HCT116 (cell line): ENCODE measurements at regions not wholly inside any gene's neighbourhood (a gene's known extent, or its start where the extent isn't known, plus 50 kb on each side); places are given as distances from the start of the nearest gene placed in this dataset.

ENCODE experiments used
- ATAC-seq: fragments of 200-7000 bp; cut with Tn5 transposase; 2 replicates; pipeline ENCODE4 v1.9.1; 2020; ENCODE audit warnings: mild to moderate bottlenecking, moderate library complexity
- BruUV-seq: library from RNA; stranded (reverse); fragments of 400-500 nt; replicated peaks from 2 replicates; lab custom pipeline; 2021; lab: Mats Ljungman, UMichigan
- CTCF ChIA-PET: fragments of 300-600 bp; sonication (Branson Sonifier 250); formaldehyde crosslinking; loops from one replicate; lab custom pipeline; 2021; ENCODE audit warnings: antibody characterized with exemption; lab: Charles Lee
- POLR2A ChIA-PET: fragments of 300-600, 350-600 bp; sonication (Branson Sonifier 250); formaldehyde crosslinking; loops from one replicate; lab custom pipeline; 2021; ENCODE audit warnings: antibody characterized with exemption; lab: Charles Lee
- RAD21 ChIA-PET, 2 experiments: fragments of 300-600 bp; sonication (Branson Sonifier 250); formaldehyde crosslinking; loops; one replicate each; lab custom pipeline; 2023; ENCODE audit warnings: low total read pairs in 2 of 2; ENCODE audit not compliant: uncharacterized antibody in 2 of 2, unreplicated experiment in 2 of 2, low non-redundant PET in 1 of 2; lab: Charles Lee
- DNase-seq: peaks from one replicate; pipeline ENCODE4 v3.0.0-alpha.2; 2010; ENCODE audit warnings: low read depth, low spot score
- H2AFZ ChIP-seq: fragments of 200-600 bp; shearing (Covaris generic), sonication (generic); 2 replicates; pipeline ENCODE4 v1.6.1; 2017; ENCODE audit warnings: low read depth, mixed run types, mixed read lengths, antibody characterized with exemption, low read length; ENCODE audit not compliant: poor library complexity, severe bottlenecking
- H3K27ac ChIP-seq: 2 replicates; pipeline ENCODE4 v1.5.1; 2012; ENCODE audit warnings: low read depth, low read length
- H3K27me3 ChIP-seq: fragments of 200-600 bp; sonication (generic); 2 replicates; pipeline ENCODE4 v1.6.1; 2016; ENCODE audit warnings: mixed run types, low read length, mixed read lengths; ENCODE audit not compliant: insufficient read depth
- H3K36me3 ChIP-seq, 2 experiments: fragments of 200-500 bp in 1 of 2; fragments of 200-600 bp in 1 of 2; sonication (Bioruptor generic) in 1 of 2; sonication (generic) in 1 of 2; 2 replicates each; pipeline versions ENCODE4 v1.5.1 to v1.6.1; 2014 to 2016; ENCODE audit warnings: low read length in 2 of 2, inconsistent platforms in 1 of 2, mixed read lengths in 1 of 2, mixed run types in 1 of 2; ENCODE audit not compliant: insufficient read depth in 2 of 2, control insufficient read depth in 1 of 2
- H3K4me1 ChIP-seq, 2 experiments: fragments of 200-600 bp in 1 of 2; sonication (generic) in 1 of 2; 2 replicates each; pipeline versions ENCODE4 v1.5.1 to v1.6.1; 2012 to 2017; ENCODE audit warnings: low read length in 2 of 2, inconsistent platforms in 1 of 2, mild to moderate bottlenecking in 1 of 2, mixed read lengths in 1 of 2, mixed run types in 1 of 2, moderate library complexity in 1 of 2; ENCODE audit not compliant: insufficient read depth in 2 of 2, control insufficient read depth in 1 of 2
- H3K4me2 ChIP-seq: fragments of 200-600 bp; sonication (generic); 2 replicates; pipeline ENCODE4 v1.6.1; 2017; ENCODE audit warnings: mixed run types, low read length, mixed read lengths
- H3K4me3 ChIP-seq, 2 experiments: fragments of 200-600 bp in 1 of 2; sonication (generic) in 1 of 2; replicated peaks in 1 of 2; 2 replicates each; pipeline ENCODE4 v1.5.1; 2011 to 2016; ENCODE audit warnings: low read length in 2 of 2, control low read depth in 1 of 2, low read depth in 1 of 2, mild to moderate bottlenecking in 1 of 2, mixed read lengths in 1 of 2, mixed run types in 1 of 2
- H3K79me2 ChIP-seq: fragments of 200-600 bp; sonication (generic); 2 replicates; pipeline ENCODE4 v1.6.1; 2017; ENCODE audit warnings: mild to moderate bottlenecking, mixed run types, low read length, moderate library complexity, mixed read lengths; ENCODE audit not compliant: insufficient read depth
- H3K9ac ChIP-seq: fragments of 200-600 bp; sonication (generic); 2 replicates; pipeline ENCODE4 v1.6.1; 2016; ENCODE audit warnings: low read length, mixed read lengths
- H3K9me2 ChIP-seq: fragments of 200-600 bp; sonication (generic), shearing (Covaris generic); 2 replicates; pipeline ENCODE4 v1.6.1; 2017; ENCODE audit warnings: mixed run types, mild to moderate bottlenecking, moderate library complexity; ENCODE audit not compliant: insufficient read depth
- H3K9me3 ChIP-seq, 2 experiments: fragments of 200-500 bp in 1 of 2; fragments of 200-600 bp in 1 of 2; sonication (Bioruptor generic) in 1 of 2; sonication (generic) in 1 of 2; 2 replicates each; pipeline ENCODE4 v1.6.1; 2014 to 2017; ENCODE audit warnings: low read length in 2 of 2, mixed read lengths in 2 of 2, inconsistent platforms in 1 of 2, low read depth in 1 of 2, mild to moderate bottlenecking in 1 of 2, mixed run types in 1 of 2, moderate library complexity in 1 of 2; ENCODE audit not compliant: control insufficient read depth in 1 of 2, insufficient read depth in 1 of 2
- H4K20me1 ChIP-seq: fragments of 200-600 bp; sonication (generic), shearing (Covaris generic); 2 replicates; pipeline ENCODE4 v1.6.1; 2017; ENCODE audit warnings: mixed run types, mild to moderate bottlenecking, moderate library complexity; ENCODE audit not compliant: insufficient read depth
- CBX3 ChIP-seq: IDR thresholded peaks from 2 replicates; pipeline ENCODE4 v1.6.1; 2012; ENCODE audit warnings: low read depth
- EGR1 ChIP-seq: IDR thresholded peaks from 2 replicates; pipeline ENCODE4 v1.6.1; 2012; ENCODE audit warnings: low read depth
- EZH2 ChIP-seq: fragments of 200-600 bp; sonication (generic); IDR thresholded peaks from 2 replicates; pipeline ENCODE4 v1.6.1; 2017; ENCODE audit warnings: antibody characterized with exemption, mixed run types
- EZH2phosphoT487 ChIP-seq: fragments of 200-600 bp; IDR thresholded peaks from 2 replicates; pipeline ENCODE4 v1.6.1; 2018; ENCODE audit warnings: antibody characterized with exemption, borderline replicate concordance
- FOSL1 ChIP-seq: IDR thresholded peaks from 2 replicates; pipeline ENCODE4 v1.6.1; 2012; ENCODE audit warnings: low read depth
- POLR2A ChIP-seq: IDR thresholded peaks from 2 replicates; pipeline ENCODE4 v1.7.0; 2011; ENCODE audit warnings: borderline replicate concordance; ENCODE audit not compliant: insufficient read depth, insufficient read length; ENCODE audit errors: extremely low read depth
- POLR2AphosphoS5 ChIP-seq: IDR thresholded peaks from 2 replicates; pipeline ENCODE4 v1.6.1; 2011; ENCODE audit warnings: mild to moderate bottlenecking, low read depth, low read length, moderate library complexity
- SP1 ChIP-seq: IDR thresholded peaks from 2 replicates; pipeline ENCODE4 v1.6.1; 2012; ENCODE audit warnings: low read depth
- SRF ChIP-seq: IDR thresholded peaks from 2 replicates; pipeline ENCODE4 v1.6.1; 2012; ENCODE audit warnings: low read depth
- TCF7L2 ChIP-seq: IDR thresholded peaks from 2 replicates; pipeline ENCODE4 v1.7.0; 2011; ENCODE audit warnings: borderline replicate concordance, inconsistent platforms; ENCODE audit not compliant: insufficient read depth, insufficient read length; ENCODE audit errors: extremely low read depth
- YY1 ChIP-seq: IDR thresholded peaks from 2 replicates; pipeline ENCODE4 v1.6.1; 2011; ENCODE audit warnings: low read length, low read depth, moderate library complexity, mild to moderate bottlenecking; ENCODE audit not compliant: insufficient replicate concordance; ENCODE audit errors: extremely low read depth
- intact Hi-C: fragments of 100-400 bp; cut with micrococcal nuclease; formaldehyde crosslinking; loops from 2 replicates; pipeline ENCODE4 v1.10.0; 2022
- TF ChIP-seq, protein P1 (sequence below): IDR thresholded peaks from 2 replicates; pipeline ENCODE4 v1.6.1; 2011; ENCODE audit warnings: mild to moderate bottlenecking, low read length, moderate library complexity; ENCODE audit not compliant: insufficient replicate concordance; ENCODE audit errors: extremely low read depth
- TF ChIP-seq, protein P2 (sequence below): IDR thresholded peaks from 2 replicates; pipeline ENCODE4 v1.6.1; 2012
- TF ChIP-seq, protein P3 (sequence below), 3 experiments: fragments of 200-600 bp in 1 of 3; sonication (generic) in 1 of 3; IDR thresholded peaks in 2 of 3; conservative IDR thresholded peaks in 1 of 3; 2 replicates each; pipeline ENCODE4 v1.5.1; 2012 to 2017; ENCODE audit warnings: low read depth in 2 of 3, low read length in 2 of 3, antibody characterized with exemption in 1 of 3, borderline replicate concordance in 1 of 3, control low read depth in 1 of 3, mild to moderate bottlenecking in 1 of 3, mixed read lengths in 1 of 3, mixed run types in 1 of 3, moderate library complexity in 1 of 3; ENCODE audit not compliant: insufficient read depth in 1 of 3
- TF ChIP-seq, protein P4 (sequence below): IDR thresholded peaks from 2 replicates; pipeline ENCODE4 v1.6.1; 2012

DNA sequence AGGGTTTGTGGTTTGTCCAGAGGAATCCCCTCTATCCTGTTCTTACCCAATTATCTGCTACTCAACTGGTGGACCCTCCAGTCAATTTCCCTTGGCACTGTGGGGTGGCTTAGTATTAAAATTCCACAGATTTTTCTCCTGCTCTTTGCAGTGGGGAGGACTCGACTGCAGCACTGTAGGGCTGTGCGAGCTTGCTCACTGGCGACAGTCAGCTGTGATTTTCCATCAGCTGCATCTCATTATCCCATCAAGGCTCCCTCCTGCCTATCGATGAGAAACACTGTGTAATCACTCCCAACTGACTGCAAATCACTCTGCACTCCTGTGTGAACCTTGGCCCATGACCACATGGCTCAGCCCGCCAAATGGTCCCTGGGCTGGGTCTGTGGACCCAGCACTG lies 90.5 kb upstream of the MAF start (continued):
- TF ChIP-seq YY1: no peak
- TF ChIP-seq TCF7L2: no peak
- no peak for TF ChIP-seq POLR2A
- TF ChIP-seq EGR1: no peak
- no peak for TF ChIP-seq SP1
- TF ChIP-seq, protein P1, sequence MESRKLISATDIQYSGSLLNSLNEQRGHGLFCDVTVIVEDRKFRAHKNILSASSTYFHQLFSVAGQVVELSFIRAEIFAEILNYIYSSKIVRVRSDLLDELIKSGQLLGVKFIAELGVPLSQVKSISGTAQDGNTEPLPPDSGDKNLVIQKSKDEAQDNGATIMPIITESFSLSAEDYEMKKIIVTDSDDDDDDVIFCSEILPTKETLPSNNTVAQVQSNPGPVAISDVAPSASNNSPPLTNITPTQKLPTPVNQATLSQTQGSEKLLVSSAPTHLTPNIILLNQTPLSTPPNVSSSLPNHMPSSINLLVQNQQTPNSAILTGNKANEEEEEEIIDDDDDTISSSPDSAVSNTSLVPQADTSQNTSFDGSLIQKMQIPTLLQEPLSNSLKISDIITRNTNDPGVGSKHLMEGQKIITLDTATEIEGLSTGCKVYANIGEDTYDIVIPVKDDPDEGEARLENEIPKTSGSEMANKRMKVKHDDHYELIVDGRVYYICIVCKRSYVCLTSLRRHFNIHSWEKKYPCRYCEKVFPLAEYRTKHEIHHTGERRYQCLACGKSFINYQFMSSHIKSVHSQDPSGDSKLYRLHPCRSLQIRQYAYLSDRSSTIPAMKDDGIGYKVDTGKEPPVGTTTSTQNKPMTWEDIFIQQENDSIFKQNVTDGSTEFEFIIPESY: no peak
- no peak for TF ChIP-seq SRF

DNA sequence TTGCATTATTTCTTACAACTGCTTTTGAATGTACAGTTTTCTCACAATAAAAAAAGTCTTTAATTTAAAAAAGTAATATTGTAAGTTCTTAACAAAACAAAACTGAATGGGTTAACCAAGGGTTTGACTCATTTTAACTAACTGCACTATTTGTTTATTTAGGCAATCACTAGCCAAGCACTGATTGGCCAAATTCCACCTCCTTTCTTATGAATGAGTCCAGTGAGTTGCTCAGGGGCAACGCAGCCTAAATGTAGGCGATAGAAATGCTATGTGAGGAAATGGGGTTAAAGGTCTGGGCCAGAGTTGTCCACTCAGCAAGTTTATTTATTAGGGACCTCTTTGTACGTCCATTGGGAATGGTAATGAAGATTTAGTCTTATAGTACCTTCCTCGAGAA lies 89.6 kb upstream of the MAF start:
- ChIA-PET CTCF (no interaction called here), RAD21 (no interaction called here), POLR2A (no interaction called here)
- peaks cover 44 to 54% of the 10 kb centered on the region in 2 experiments for H3K9me3 ChIP-seq
- H3K4me3 ChIP-seq: no peak overlapping the region
- no TSS peak for BruUV-seq
- intact Hi-C loops: no loop called here
- no peaks in the 10 kb centered on the region for H3K79me2 ChIP-seq
- H3K36me3 ChIP-seq: no peaks in the 10 kb centered on the region
- no peaks in the 10 kb centered on the region for H4K20me1 ChIP-seq
- H2AFZ ChIP-seq: no peak overlapping the region
- no peak overlapping the region for H3K27ac ChIP-seq
- no peaks in the 10 kb centered on the region for H3K9me2 ChIP-seq
- ATAC-seq: no peak
- no peak for DNase-seq
- no peak for TF ChIP-seq FOSL1
- TF ChIP-seq, protein P2, sequence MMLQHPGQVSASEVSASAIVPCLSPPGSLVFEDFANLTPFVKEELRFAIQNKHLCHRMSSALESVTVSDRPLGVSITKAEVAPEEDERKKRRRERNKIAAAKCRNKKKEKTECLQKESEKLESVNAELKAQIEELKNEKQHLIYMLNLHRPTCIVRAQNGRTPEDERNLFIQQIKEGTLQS: no peak
- TF ChIP-seq SP1: no peak
- no peak for TF ChIP-seq EZH2phosphoT487
- no peak for TF ChIP-seq CBX3
- TF ChIP-seq, protein P3, sequence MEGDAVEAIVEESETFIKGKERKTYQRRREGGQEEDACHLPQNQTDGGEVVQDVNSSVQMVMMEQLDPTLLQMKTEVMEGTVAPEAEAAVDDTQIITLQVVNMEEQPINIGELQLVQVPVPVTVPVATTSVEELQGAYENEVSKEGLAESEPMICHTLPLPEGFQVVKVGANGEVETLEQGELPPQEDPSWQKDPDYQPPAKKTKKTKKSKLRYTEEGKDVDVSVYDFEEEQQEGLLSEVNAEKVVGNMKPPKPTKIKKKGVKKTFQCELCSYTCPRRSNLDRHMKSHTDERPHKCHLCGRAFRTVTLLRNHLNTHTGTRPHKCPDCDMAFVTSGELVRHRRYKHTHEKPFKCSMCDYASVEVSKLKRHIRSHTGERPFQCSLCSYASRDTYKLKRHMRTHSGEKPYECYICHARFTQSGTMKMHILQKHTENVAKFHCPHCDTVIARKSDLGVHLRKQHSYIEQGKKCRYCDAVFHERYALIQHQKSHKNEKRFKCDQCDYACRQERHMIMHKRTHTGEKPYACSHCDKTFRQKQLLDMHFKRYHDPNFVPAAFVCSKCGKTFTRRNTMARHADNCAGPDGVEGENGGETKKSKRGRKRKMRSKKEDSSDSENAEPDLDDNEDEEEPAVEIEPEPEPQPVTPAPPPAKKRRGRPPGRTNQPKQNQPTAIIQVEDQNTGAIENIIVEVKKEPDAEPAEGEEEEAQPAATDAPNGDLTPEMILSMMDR (IDR thresholded peaks at IDR 0.05 in 2 of 3, conservative IDR thresholded peaks at IDR 0.05 in 1 of 3; ENCODE audit: borderline replicate concordance in 1 of 3, insufficient read depth in 1 of 3, low read depth in 2 of 3, low read length in 2 of 3): no peak
- no peak for TF ChIP-seq POLR2A
- no peak for TF ChIP-seq POLR2AphosphoS5
- no peak for TF ChIP-seq EZH2
- TF ChIP-seq, protein P4, sequence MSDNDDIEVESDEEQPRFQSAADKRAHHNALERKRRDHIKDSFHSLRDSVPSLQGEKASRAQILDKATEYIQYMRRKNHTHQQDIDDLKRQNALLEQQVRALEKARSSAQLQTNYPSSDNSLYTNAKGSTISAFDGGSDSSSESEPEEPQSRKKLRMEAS: no peak
- TF ChIP-seq, protein P1: no peak
- no peaks in the 10 kb centered on the region for H3K4me1 ChIP-seq
- H3K27me3 ChIP-seq: no peaks in the 10 kb centered on the region
- no peak overlapping the region for H3K4me2 ChIP-seq
- H3K9ac ChIP-seq: no peak overlapping the region
